GM18505 (cell line): ENCODE measurements at regions not wholly inside any gene's neighbourhood (a gene's known extent, or its start where the extent isn't known, plus 50 kb on each side); places are given as distances from the start of the nearest gene placed in this dataset.

Source experiments
- ATAC-seq: cut with Tn5 transposase; IDR thresholded peaks from one replicate; pipeline ENCODE4 v1.9.1; 2021; ENCODE audit not compliant: unreplicated experiment
- POLR2A ChIP-seq: IDR thresholded peaks from 4 replicates; pipeline ENCODE4 v1.6.1; 2011; ENCODE audit warnings: borderline replicate concordance; ENCODE audit not compliant: insufficient read depth, insufficient read length; ENCODE audit errors: extremely low read depth

DNA sequence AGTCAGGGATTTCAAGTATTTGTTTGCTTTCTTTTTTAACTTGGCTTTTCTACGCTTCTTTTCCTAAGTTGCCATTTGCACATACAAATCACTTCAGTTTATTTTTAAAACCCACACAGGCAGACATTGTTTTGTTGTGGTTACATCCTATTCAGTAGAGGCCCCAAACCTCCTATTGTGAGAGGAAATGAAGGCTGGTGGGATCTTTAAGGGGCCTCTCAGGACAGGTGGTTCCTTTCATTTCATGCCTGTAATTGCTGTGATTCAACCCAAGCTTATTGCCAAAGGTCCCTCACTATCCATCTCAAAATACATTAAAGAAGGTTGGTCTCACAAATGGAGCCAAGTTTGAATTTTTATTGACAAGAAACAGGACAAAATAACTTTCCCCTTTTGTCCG, 257.1 kb downstream of the ADAMTS20 start:
- ATAC-seq = no peak
- TF ChIP-seq POLR2A = no peak

DNA sequence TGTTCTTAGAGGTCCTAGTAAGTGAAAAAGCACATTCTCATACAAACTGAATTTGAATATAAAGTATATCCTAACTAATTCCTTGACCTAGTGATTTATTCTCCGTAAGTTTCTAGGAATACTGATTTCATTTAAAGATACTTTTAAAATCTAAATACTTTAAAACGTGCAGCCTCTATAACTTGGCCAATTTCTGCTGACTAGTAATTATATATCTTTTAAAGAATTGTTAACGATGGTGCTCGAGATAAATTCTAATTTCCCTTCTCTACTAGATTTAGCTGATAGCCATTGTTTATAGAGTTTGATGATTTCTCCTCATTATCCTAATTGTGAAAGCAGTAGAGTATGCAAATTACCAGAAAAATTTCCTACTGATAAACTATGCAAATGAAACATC, 257.9 kb downstream of the ADAMTS20 start:
- no peak for TF ChIP-seq POLR2A
- no peak for ATAC-seq

DNA sequence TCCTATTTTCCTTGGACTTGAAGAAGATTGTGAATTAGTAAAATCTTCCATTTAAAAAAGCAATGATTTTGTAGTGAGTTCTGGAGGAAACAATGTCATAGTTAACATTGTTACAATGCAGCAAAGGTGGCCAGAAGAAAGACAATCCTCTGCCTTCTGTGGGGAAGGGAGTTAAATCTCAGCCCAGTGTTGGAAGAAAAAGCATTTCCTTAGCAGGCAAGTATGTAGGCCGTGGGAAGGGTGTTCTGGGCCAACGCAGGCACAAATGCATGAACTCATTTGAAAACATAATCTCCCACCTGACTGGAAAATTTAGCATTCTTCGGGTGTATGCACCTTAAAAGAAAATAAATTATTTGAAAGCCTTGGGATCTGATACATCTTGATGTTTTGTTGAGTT, 258.6 kb downstream of the ADAMTS20 start:
- ATAC-seq = no peak

DNA sequence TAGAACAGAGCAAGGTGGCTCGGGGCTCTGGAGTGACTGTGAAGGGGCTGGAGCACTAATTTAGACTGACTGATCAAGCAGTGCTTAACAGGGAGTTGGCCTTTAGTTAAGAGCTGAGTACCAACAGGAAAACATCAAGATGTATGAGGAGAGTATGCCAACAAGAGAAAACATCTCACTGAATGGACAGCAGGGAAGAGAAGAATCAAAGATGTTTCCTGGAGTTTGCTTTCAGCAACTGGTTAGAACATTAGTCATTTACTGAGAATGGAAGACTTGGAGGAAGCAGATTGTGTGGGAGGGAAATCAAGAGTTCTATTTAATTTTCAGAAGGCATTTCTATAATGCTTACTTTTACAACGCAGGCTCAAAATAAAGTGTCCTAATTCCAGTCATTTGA, 259.3 kb downstream of the ADAMTS20 start:
- no peak for ATAC-seq
- no peak for TF ChIP-seq POLR2A

More for the DNA sequence above, 258.6 kb downstream of the ADAMTS20 start:
- TF ChIP-seq POLR2A = no peak

DNA sequence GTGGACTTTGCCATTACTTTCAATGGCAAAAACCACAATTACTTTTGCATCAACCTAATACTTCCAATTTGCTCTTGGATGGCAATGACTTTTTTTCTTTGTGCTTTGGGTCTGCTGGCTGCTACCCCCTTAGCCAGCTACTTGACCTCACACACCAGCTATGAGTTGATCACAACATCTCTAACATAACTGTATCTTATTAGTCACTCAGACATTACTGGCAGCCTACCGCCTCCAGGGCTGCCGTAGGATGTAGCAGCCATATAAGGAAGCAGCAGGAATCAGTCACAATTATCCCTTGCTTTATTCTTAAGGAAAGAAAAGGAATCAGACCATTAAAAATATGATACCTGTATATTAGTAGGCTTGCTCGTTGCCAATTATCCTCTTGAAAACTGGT, 260.5 kb downstream of the ADAMTS20 start:
- no peak for ATAC-seq
- TF ChIP-seq POLR2A = no peak

DNA sequence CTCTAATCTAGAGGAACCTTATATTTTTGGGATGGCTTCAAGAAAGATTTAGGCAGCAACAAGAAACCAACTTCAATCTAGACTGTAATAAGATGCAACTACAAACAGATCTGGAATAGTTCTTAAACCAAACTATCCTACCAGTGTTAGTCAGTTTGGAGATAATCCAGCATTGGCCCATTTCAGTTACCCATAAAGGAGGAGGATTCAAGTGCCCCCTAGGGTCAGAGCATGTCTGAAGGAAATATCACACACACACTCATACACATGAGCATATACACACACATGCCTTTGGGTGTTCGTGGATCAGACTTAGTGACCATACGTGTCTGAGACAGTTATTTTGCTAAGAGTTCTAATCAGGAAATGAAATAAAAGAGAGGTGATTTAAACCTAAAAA, 261.2 kb downstream of the ADAMTS20 start:
- no peak for ATAC-seq
- no peak for TF ChIP-seq POLR2A

DNA sequence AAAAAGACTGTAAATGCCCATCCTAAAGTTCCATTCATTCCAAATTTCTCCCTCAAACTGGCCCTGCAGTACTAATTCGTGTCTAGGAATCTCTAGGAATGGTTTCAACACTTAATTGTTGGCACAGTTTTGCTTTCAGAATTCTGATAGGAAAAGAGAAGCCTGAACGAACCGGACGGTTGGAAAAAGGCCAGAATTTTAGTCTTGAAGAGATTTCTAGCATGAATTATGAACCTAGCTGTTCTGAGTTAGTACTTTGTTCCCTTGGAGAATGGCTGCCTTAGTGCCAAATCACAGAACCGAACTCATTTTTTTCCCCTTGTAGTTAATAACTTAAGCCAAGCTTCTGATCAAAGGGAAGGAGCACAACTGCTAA, 262.6 kb downstream of the ADAMTS20 start:
- no peak for ATAC-seq
- TF ChIP-seq POLR2A = no peak

DNA sequence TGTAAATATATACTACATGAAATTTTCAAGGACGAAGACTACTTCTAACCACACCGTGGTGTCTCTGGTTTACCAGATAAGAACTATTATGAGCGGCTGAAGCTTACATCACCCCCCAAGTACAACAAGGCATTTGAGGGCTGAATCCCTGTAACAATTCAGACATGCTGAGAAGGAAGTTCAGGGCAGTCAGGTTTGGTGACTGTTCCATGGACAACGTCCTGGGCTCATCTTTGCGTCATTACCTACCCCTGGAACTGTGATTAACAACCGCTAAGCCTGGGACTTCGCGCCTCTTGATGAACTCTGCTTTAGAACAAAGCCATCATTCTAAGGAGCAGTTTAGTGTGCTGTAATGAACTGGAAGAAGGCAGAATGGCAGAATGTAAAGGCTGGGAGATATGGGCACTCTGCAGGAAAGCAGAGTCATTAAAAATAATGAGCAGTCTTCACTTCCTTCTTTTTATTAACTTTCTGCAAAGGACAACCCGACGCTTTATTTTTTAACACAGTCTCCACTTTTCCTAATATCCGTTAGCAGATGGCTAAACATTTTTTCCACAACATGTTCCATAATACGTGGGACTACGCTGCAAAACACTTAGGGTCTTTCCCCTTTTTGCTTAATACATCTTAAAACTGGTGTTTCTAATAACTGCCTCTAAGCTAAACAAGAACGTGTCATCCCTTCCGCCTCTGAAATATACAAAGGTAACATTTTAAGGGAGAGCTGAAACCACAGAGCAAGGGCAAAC, 263.2 kb downstream of the ADAMTS20 start:
- ATAC-seq = no peak
- TF ChIP-seq POLR2A = no peak

DNA sequence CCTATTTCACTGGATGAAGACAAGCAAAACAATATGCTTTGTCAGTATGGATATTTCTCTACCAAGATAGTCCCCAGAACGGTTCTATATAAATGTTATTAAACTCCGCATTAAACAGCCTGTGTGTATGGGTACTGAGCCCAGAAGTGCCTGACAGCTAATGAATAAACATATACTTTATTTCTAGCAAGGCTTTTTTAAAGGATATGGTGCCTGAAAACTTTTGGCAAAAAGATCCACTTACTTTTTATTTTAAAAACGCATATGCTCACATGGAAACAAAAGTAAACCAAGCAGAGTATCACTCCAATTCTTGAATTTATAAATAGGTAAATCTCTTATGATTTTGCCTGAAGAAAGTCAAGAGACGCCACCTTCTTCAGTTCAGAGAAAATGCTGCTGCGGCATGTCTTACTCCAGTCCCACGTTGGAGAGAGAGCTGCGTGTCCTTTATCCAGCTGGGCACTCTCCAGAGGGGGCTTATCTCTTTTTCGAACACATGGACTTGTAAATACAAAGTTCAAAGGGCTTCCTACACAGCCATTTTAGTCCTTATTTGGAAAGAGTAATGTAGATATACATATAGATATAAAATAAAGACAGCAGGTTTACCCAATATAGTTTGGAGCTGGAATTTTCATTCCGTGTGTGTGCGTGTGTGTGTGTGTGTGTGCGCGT, 264.2 kb downstream of the ADAMTS20 start:
- TF ChIP-seq POLR2A = no peak
- ATAC-seq = no peak

DNA sequence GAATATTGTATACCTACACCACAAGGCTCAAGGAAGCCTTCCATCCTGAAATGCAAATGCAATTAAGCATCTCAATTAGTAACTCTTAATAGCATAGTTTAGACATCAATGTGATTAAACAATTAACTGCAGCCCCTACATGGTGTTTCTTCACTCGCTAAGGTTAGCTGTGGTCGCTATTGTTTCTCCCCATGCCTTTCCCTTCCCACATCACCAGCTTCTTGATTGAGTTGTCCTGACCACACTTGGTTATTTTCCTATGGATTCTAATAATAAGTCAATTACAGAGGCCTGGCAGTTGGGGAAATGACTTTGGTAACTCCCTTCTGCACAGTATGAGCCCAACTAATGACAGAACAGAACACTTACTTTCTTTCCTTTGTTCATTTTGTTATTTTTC, 265.0 kb downstream of the ADAMTS20 start:
- ATAC-seq = no peak
- TF ChIP-seq POLR2A = no peak

DNA sequence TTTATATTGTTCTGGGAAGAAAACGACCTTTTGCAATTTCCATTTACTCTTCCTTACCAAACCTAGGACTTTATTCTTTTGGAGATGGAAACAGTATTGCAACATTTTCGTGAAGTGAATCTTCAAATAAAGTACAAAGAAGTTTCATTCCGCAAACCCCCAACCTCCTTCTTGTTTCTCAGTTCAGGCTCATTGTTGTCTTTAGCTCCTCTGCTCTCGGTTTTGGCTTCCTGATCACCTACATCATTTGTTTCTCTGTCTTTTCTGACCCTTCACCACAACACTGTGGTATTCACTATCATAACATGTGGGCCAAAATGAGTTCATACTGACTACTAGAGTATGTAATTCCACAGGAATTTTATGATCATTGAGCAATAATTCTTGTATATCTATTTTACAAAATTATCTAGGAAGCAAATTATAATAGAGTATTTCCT, 266.8 kb downstream of the ADAMTS20 start:
- no peak for ATAC-seq
- TF ChIP-seq POLR2A = no peak

DNA sequence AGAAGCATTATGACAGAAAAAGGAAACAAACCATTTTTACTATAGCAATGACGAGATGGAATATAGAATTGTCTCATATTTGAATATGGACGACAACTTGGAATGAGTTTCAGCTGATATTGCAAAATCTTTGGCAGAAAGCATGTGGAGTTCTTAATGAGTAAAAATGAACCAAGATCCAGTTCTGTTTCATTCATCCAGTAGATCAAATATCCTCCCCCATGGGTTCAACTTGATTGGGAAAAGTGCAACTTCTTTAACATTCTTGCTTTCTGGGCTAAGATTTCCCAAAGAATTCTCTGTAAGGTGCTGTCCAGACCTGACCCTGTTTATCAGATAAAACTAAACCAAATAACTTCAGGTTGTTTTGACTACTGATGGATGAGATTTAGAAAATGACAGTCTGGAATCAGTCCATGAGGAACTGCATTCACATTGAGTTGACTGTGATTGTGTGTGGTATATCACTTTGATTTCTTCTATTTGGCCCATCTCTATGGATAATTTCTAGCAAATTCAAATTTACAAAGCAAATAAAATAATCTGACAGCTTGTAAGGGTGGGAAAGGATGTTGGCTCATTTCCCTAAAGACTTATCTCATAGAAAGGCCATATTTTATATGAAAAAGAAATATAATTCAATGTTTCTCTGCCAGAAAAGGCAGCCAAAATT, 267.4 kb downstream of the ADAMTS20 start:
- no peak for ATAC-seq
- TF ChIP-seq POLR2A = no peak

DNA sequence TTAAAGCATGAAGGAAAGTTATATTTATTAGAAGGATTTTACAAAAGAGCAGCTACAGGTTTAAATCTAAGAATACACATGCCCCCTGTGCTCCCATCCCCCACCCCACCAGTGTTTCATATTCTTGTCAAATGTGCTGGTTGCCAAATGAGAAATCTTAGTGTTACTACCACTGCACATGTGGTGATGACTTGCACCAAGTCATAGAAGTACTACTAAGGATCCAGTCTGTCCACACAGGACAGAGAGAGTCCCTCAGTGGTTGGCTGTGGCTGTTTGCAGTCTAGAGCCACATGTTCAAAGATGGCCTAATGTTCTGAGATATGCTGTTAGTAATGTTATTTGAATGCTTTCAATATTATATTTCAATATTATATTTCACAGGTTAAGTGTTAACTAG, 268.8 kb downstream of the ADAMTS20 start:
- ATAC-seq = no peak
- TF ChIP-seq POLR2A = no peak

DNA sequence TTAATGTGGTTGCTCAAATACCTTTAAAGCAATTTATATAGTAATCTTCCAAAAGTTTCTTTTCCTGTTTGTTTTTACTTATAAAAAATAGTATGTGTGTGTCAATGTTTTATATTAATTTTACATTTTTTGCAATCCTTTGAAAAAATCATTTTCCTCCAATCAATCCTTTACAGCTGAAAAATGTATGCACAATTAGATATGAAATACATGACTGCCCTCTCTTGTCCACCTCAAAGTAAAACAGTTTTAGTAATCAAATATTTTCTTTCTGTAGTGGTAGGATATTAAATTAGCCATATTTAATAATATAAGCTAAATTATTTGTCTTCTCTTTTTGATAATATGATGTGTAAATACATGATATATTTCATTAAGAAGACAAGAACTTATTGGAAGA, 269.9 kb downstream of the ADAMTS20 start:
- TF ChIP-seq POLR2A = no peak
- ATAC-seq = no peak

DNA sequence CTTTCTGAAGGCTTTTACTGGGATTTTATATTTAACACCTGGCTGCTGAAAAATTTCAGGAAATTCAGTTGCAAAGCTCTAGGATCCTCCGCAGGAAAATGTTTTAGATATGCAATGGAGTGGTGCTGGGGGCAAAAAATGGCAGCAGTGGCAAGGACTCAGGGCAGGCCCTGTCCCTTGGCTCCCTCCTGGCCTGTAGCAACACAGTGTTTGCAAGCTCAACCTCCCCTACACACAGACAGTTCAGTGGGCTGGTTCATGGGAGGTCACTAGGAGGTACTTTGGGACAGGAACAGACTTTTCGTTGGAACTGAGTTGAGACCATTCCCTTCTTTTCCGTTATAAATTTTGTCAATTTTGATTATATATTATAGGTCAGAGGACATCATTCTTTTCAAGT, 270.4 kb downstream of the ADAMTS20 start:
- no peak for ATAC-seq
- TF ChIP-seq POLR2A = no peak

DNA sequence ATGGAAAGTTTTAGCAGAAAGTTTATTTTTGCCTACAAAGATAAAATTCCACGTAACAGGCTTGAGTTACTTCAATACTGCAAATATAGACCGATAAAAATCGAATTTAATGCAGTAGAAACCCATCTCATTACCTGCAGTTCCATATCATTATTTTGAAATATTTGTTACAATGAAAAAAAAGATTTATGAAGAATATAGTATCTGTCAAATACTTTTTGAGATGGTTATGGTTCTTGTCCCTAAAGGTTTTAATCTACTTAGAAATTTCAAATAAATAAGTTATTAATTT, 273.5 kb downstream of the ADAMTS20 start:
- no peak for TF ChIP-seq POLR2A

More for the DNA sequence above, 273.5 kb downstream of the ADAMTS20 start:
- no peak for ATAC-seq
